GM18511 (cell line): ENCODE measurements at regions not wholly inside any gene's neighbourhood (a gene's known extent, or its start where the extent isn't known, plus 50 kb on each side); places are given as distances from the start of the nearest gene placed in this dataset.

Source experiments
- ATAC-seq: cut with Tn5 transposase; IDR thresholded peaks from one replicate; pipeline ENCODE4 v1.9.1; 2021; ENCODE audit warnings: mild to moderate bottlenecking, moderate library complexity; ENCODE audit not compliant: unreplicated experiment

GRCh38 chr3:150104564-150104963, 133.9 kb upstream of the PFN2 start:
- no peak for ATAC-seq

DNA sequence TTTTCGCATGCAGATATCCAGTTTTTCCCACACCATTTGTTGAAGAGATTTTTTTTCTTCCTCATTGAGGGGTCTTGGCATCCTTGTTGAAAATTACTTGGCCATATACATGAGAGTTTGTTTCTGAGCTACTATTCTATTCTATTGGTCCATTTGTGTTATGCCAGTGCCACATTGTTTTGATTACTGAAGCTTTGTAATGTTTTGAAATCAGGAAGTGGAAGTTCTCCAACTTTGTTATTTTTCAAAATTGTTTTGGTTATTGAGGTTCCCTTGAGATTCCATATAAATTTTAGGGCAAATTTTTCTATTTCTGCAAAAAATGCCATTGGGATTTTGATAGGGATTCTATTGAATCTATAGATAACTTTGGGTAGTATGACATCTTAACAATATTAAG, 130.3 kb upstream of the PFN2 start:
- no peak for ATAC-seq

GRCh38 chr3:150098621-150099020, 127.9 kb upstream of the PFN2 start:
- peak; percentile 59 for ATAC-seq

DNA sequence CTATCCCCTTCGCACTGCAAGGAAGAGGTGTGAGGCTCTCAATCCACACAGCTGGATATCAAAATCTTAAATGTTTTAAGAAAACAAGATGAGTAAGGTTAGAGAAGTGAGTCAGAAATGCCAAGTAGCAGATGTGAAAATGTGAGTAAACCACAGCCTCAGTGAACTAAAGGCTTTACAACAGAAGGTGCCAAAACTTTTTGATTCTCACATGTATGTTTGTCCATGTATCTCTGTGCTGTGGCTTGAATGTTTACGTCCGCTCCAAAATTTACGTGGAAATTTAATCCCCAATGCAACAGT, 126.8 kb upstream of the PFN2 start:
- peak; percentile 71 for ATAC-seq

- no peak for ATAC-seq
Measured at GRCh38 chr3:150096700-150097587, 126.2 kb upstream of the PFN2 start.

GRCh38 chr3:150094150-150094933, 123.6 kb upstream of the PFN2 start:
- no peak for ATAC-seq

DNA sequence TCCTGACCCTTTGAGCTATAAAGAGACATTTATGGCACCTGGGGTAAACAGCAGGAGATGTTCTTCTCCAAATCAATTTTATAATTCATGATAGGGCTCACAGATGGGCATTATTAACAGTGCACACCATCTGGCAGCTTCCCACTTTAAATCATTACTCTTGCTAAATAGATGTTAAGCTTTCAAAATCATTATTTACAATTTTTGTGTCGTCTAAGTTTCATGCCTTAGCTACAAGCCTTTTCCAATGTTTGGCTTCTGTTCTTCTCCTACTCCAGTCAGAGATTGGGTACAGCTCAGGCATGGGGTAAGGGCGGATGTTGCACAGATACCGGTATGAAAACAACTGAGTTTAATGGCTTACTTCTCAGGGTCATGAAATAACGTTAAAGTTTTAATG, 120.9 kb upstream of the PFN2 start:
- ATAC-seq: no peak

- no peak for ATAC-seq
Measured at GRCh38 chr3:150090877-150091276, 120.2 kb upstream of the PFN2 start.

GRCh38 chr3:150090006-150090405, 119.3 kb upstream of the PFN2 start:
- no peak for ATAC-seq

DNA sequence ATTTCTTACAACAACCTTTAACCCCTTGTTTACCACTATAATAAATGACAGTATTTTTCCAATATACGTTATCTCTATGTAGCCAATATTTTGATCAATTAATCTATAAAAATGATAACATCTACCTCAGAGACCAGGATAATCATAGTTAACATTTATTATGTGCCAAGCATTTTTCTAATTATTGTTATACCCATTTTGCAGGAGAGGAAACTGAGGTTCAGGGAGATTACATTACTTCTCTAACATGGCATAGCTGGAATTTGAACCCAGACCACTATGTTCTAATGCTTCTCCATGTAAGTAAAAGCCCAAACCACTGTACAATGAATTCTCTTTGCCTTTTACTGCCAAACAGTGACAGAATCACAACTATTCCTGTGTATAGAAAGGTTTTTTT, 113.4 kb upstream of the PFN2 start:
- ATAC-seq: no peak

- ATAC-seq: no peak
Measured at GRCh38 chr3:150083655-150084042, 113.0 kb upstream of the PFN2 start.

- ATAC-seq: no peak
Measured at GRCh38 chr3:150082898-150083654, 112.4 kb upstream of the PFN2 start.

GRCh38 chr3:150081084-150081483, 110.4 kb upstream of the PFN2 start:
- no peak for ATAC-seq

DNA sequence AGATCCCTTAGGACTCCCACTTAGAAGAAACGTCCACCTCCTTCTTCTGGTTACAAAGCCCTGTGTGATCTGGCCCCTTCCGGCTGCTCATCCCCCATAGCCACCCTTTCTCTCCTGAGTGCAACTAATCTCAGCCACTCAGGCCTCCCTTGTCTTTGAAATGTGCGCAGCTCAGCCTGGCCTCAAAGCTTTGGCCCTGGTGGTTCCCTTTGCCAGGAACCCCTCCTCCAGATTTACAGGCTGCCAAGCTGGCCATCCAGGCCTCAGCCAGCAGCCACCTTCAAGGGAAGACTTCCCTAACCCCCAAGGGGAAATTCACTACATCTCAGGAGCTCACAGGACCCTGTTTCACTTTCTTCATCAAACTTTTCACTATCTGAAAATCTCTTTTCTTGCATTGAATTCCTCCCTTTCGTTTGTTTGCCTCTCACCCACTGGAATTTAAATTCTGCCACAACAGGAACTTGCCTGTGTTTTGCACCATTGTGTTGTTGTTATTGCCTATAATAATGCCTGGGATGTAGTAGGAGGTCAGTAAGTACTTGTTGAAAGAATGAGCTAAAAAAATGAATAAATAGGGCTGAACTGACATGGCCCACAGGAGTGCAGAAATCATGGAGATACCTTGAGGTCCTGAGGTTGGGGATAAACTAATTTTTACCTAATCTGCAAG, 109.5 kb upstream of the PFN2 start:
- no peak for ATAC-seq

DNA sequence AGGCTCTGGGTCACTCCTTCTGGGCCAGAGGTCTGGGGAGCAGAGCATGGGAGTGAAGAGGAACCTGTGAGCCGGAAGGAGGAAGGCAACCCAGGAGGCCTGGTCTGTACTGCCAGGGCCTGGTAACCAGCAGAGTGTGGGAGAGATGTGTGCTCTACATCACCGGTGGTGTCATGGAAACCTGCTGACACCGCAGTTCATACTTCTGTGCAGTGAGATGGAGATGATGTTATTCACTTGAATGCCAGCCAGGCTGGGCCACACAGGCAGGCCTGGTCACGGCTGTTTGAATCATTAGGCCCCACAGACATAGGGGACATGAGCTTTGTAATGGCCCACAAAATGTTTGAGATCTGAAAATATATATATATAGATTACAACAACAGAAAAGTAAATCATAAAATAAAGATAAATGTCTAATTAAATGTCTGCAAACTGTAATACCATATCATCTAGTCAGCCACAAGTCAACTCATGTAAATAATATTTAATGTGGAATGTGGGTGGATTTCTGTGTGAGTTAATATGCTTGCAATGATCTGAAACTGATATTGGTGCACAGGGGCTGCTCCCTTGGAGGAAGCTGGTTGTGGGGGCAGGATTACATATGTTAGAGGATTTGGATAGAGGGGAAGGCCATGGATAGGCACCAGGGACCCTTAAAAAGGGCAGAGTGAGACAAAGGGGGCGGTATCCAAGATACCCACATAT, 108.5 kb upstream of the PFN2 start:
- ATAC-seq: no peak

DNA sequence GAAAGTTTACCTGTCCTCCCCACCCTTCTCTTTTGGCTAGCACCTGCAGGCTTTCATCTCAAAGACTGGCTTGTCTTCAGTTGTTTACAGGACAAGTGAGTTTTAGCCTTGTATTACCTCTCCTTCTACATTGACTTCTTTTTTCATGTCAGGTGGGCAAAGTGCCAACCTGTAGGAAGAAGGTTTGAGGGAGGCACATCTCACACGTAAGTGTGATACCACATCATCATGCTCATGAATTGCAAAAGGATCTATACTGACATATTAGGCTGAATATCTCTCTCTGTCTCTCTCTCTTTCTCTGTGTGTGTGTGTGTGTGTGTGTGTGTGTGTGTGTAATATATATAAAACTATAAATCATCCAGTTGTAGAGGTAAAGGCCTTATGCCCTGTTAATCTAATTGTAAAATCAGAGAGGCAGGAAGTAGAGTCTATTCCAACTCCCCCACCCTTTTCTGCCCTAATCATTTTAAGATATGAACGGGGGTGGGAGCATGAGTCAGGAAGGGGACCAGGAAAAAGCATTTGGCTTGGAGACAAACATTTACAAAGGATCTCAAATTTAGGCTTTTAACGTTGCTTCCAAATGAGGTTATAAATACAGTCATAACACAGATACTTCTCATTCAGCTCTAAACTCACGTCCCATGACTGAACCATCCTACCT, 107.0 kb upstream of the PFN2 start:
- ATAC-seq: no peak

- ATAC-seq: no peak
Measured at GRCh38 chr3:150077107-150077506, 106.4 kb upstream of the PFN2 start.

GRCh38 chr3:150076443-150076842, 105.7 kb upstream of the PFN2 start:
- no peak for ATAC-seq

DNA sequence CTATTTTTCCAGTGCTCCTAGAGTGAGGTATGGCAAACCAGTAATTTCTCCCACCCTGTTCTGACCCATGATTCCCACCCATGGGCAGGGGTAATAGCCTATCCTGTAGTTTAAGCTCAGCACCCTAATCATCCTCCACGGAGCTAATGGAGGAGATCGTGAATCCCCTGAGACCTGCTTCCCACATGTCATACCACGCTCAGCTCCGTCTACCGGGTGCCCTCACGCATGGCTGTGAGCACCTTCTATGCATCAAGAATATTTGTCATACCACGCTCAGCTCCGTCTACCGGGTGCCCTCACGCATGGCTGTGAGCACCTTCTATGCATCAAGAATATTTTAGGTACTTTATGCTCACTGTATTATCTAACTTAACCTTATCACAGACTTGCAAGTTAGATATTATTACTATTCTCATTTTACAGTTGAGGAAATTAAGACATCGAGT, 104.7 kb upstream of the PFN2 start:
- no peak for ATAC-seq
